GF-D8 (cell line): ENCODE measurements at regions not wholly inside any gene's neighbourhood (a gene's known extent, or its start where the extent isn't known, plus 50 kb on each side); places are given as distances from the start of the nearest gene placed in this dataset.

Experiments
- DNase-seq: peaks from one replicate; lab custom pipeline; 2025; lab: John Stamatoyannopoulos, UW

- no peak for DNase-seq
Observed at GRCh38 chr10:81784111-81784597, 90.8 kb upstream of the NRG3 start.

- no peak for DNase-seq
Observed at GRCh38 chr10:81792729-81793128, 82.3 kb upstream of the NRG3 start.

GRCh38 chr10:81806842-81807241 is 68.2 kb upstream of the NRG3 start:
- no peak for DNase-seq

GRCh38 chr10:81814842-81815241 is 60.2 kb upstream of the NRG3 start:
- DNase-seq, result no peak

- DNase-seq, result no peak
Observed at GRCh38 chr10:81817596-81818170, 57.3 kb upstream of the NRG3 start.

GRCh38 chr10:81820418-81820817 is 54.6 kb upstream of the NRG3 start:
- no peak for DNase-seq
